H1 (cell line): ENCODE measurements at regions not wholly inside any gene's neighbourhood (a gene's known extent, or its start where the extent isn't known, plus 50 kb on each side); places are given as distances from the start of the nearest gene placed in this dataset.

ENCODE experiments used
- CTCF ChIA-PET: fragments of 300-600 bp; sonication (Branson Sonifier 250); formaldehyde crosslinking; loops from one replicate; lab custom pipeline; 2021; ENCODE audit not compliant: partially characterized antibody; lab: Charles Lee
- POLR2A ChIA-PET: fragments of 300-600 bp; sonication (Branson Sonifier 250); formaldehyde crosslinking; loops from one replicate; lab custom pipeline; 2021; ENCODE audit warnings: inconsistent platforms; ENCODE audit not compliant: partially characterized antibody; lab: Charles Lee
- DNase-seq, 2 experiments: peaks; one replicate each; pipeline versions ENCODE4 v3.0.0 to v3.0.0-alpha.2; 2010 to 2022; ENCODE audit warnings: low spot score in 2 of 2, low read depth in 1 of 2, mixed read lengths in 1 of 2
- FAIRE-seq: peaks from 2 replicates; lab custom pipeline; 2011; peaks lifted over from hg19 to GRCh38; lab: Jason Lieb, UNC
- H2AFZ ChIP-seq: 2 replicates; pipeline ENCODE4 v1.8.1; 2012; ENCODE audit warnings: low read length, inconsistent platforms
- H2AK5ac ChIP-seq: 2 replicates; pipeline ENCODE4 v1.6.1; 2013; ENCODE audit warnings: low read depth, low read length
- H2BK120ac ChIP-seq: replicated peaks from 2 replicates; pipeline ENCODE3; 2013; ENCODE audit warnings: low read depth, low read length, inconsistent platforms
- H2BK12ac ChIP-seq: 2 replicates; pipeline ENCODE4 v1.6.1; 2013; ENCODE audit warnings: low read depth, low read length
- H2BK15ac ChIP-seq: 2 replicates; pipeline ENCODE4 v1.6.1; 2013; ENCODE audit warnings: low read length
- H2BK20ac ChIP-seq: 2 replicates; pipeline ENCODE4 v1.6.1; 2013; ENCODE audit warnings: low read length
- H2BK5ac ChIP-seq: 2 replicates; pipeline ENCODE4 v1.6.1; 2013; ENCODE audit warnings: low read depth, low read length
- H3K14ac ChIP-seq: 2 replicates; pipeline ENCODE4 v1.6.1; 2013; ENCODE audit warnings: inconsistent platforms; ENCODE audit not compliant: insufficient read length
- H3K18ac ChIP-seq: 2 replicates; pipeline ENCODE4 v1.6.1; 2013; ENCODE audit warnings: low read length; ENCODE audit errors: extremely low read depth
- H3K23ac ChIP-seq: 2 replicates; pipeline ENCODE4 v1.6.1; 2013; ENCODE audit warnings: inconsistent platforms; ENCODE audit not compliant: insufficient read length
- H3K23me2 ChIP-seq: 2 replicates; pipeline ENCODE4 v1.6.1; 2013; ENCODE audit warnings: low read depth, low read length
- H3K27ac ChIP-seq: 2 replicates; pipeline ENCODE4 v1.6.1; 2011; ENCODE audit warnings: low read depth, low read length, inconsistent platforms
- H3K27me3 ChIP-seq, 4 experiments: replicated peaks in 1 of 4; 1 replicate in 1 of 4; 2 replicates in 3 of 4; pipeline versions ENCODE4 v1.6.1 to v1.8.1; 2011 to 2013; ENCODE audit warnings: low read length in 3 of 4, mild to moderate bottlenecking in 3 of 4, inconsistent platforms in 2 of 4, mixed read lengths in 2 of 4, moderate library complexity in 1 of 4; ENCODE audit not compliant: control insufficient read depth in 3 of 4, insufficient read depth in 3 of 4; ENCODE audit errors: extremely low read depth in 1 of 4
- H3K36me3 ChIP-seq, 4 experiments: 2 replicates each; pipeline versions ENCODE4 v1.6.1 to v1.8.1; 2011 to 2013; ENCODE audit warnings: mild to moderate bottlenecking in 4 of 4, low read length in 3 of 4, moderate library complexity in 2 of 4, control low read depth in 1 of 4, inconsistent platforms in 1 of 4; ENCODE audit not compliant: insufficient read depth in 4 of 4, control insufficient read depth in 2 of 4
- H3K4ac ChIP-seq: replicated peaks from 2 replicates; pipeline ENCODE3; 2013; ENCODE audit warnings: low read length, low read depth, mixed read lengths, inconsistent platforms; ENCODE audit not compliant: insufficient read length
- H3K4me1 ChIP-seq, 4 experiments: replicated peaks in 1 of 4; 1 replicate in 1 of 4; 2 replicates in 3 of 4; pipeline versions ENCODE4 v1.6.1 to v1.8.1; 2011 to 2013; ENCODE audit warnings: low read length in 3 of 4, inconsistent platforms in 2 of 4, mixed read lengths in 1 of 4; ENCODE audit not compliant: insufficient read depth in 4 of 4, control insufficient read depth in 3 of 4
- H3K4me2 ChIP-seq, 2 experiments: 2 replicates each; pipeline versions ENCODE4 v1.6.1 to v1.8.1; 2011 to 2013; ENCODE audit warnings: low read depth in 2 of 2, low read length in 2 of 2, control low read depth in 1 of 2, inconsistent platforms in 1 of 2, mild to moderate bottlenecking in 1 of 2; ENCODE audit not compliant: insufficient read depth in 1 of 2
- H3K4me3 ChIP-seq, 4 experiments: fragments of 200-600, 300-600 bp in 1 of 4; sonication (generic), shearing (Covaris generic), sonication (Bioruptor Twin) in 1 of 4; 2 replicates each; pipeline versions ENCODE4 v1.5.1 to v1.8.1; 2011 to 2016; ENCODE audit warnings: low read length in 4 of 4, low read depth in 3 of 4, control low read depth in 2 of 4, inconsistent platforms in 2 of 4, mild to moderate bottlenecking in 2 of 4, mixed read lengths in 1 of 4, moderate library complexity in 1 of 4; ENCODE audit not compliant: insufficient read depth in 2 of 4; ENCODE audit errors: extremely low read depth in 1 of 4
- H3K56ac ChIP-seq: replicated peaks from 2 replicates; pipeline ENCODE3; 2013; ENCODE audit warnings: low read depth, mild to moderate bottlenecking, mixed read lengths, low read length, inconsistent platforms; ENCODE audit not compliant: insufficient read length
- H3K79me1 ChIP-seq: 2 replicates; pipeline ENCODE4 v1.6.1; 2013; ENCODE audit warnings: low read depth, low read length, control low read depth
- H3K79me2 ChIP-seq, 2 experiments: 2 replicates each; pipeline versions ENCODE4 v1.6.1 to v1.8.1; 2012 to 2013; ENCODE audit warnings: low read length in 2 of 2, mild to moderate bottlenecking in 2 of 2, inconsistent platforms in 1 of 2; ENCODE audit not compliant: insufficient read depth in 2 of 2, control insufficient read depth in 1 of 2
- H3K9ac ChIP-seq, 4 experiments: replicated peaks in 1 of 4; 1 replicate in 1 of 4; 2 replicates in 3 of 4; pipeline versions ENCODE4 v1.6.1 to v1.8.1; 2011 to 2013; ENCODE audit warnings: low read depth in 3 of 4, low read length in 3 of 4, control low read depth in 2 of 4, mild to moderate bottlenecking in 2 of 4, moderate library complexity in 2 of 4, inconsistent platforms in 1 of 4; ENCODE audit errors: extremely low read depth in 1 of 4
- H3K9me3 ChIP-seq, 2 experiments: 2 replicates each; pipeline versions ENCODE4 v1.6.1 to v1.8.1; 2012 to 2013; ENCODE audit warnings: mild to moderate bottlenecking in 2 of 2, moderate library complexity in 2 of 2, control low read depth in 1 of 2, inconsistent platforms in 1 of 2, low read depth in 1 of 2, low read length in 1 of 2, mixed read lengths in 1 of 2; ENCODE audit not compliant: insufficient read depth in 2 of 2
- H4K20me1 ChIP-seq, 2 experiments: replicated peaks in 1 of 2; 2 replicates each; pipeline versions ENCODE3 to v1.8.1; 2011 to 2013; ENCODE audit warnings: inconsistent platforms in 2 of 2, low read length in 2 of 2, mild to moderate bottlenecking in 1 of 2; ENCODE audit not compliant: insufficient read depth in 2 of 2, control insufficient read depth in 1 of 2
- H4K5ac ChIP-seq: 2 replicates; pipeline ENCODE4 v1.6.1; 2013; ENCODE audit warnings: low read length, low read depth, mixed read lengths, inconsistent platforms; ENCODE audit not compliant: insufficient read length
- H4K8ac ChIP-seq: 2 replicates; pipeline ENCODE4 v1.8.0; 2013; ENCODE audit warnings: mild to moderate bottlenecking, moderate library complexity, low read length, inconsistent platforms; ENCODE audit not compliant: insufficient read depth; ENCODE audit errors: extremely low read depth
- H4K91ac ChIP-seq: replicated peaks from 2 replicates; pipeline ENCODE3; 2013; ENCODE audit warnings: low read length, mixed read lengths, inconsistent platforms; ENCODE audit not compliant: insufficient read length
- MAFK ChIP-seq: IDR thresholded peaks from 2 replicates; pipeline ENCODE4 v1.6.1; 2012; ENCODE audit warnings: low read depth, mild to moderate bottlenecking, improper control_type of control experiment, low read length
- RNF2 ChIP-seq: fragments of 200-900, 300-1000 bp; sonication (generic); IDR thresholded peaks from 2 replicates; pipeline ENCODE4 v1.7.1; 2016; ENCODE audit warnings: borderline replicate concordance, low read depth, mild to moderate bottlenecking, antibody characterized with exemption, low read length; ENCODE audit not compliant: poor library complexity, severe bottlenecking; ENCODE audit errors: missing control alignments

GRCh38 chr18:64488698-64489097 is 339.8 kb upstream of the LINC00305 start:
- Histone ChIP-seq H3K4me2 (no peak overlapping the region), H2BK15ac (no peak overlapping the region), H3K79me1 (no peaks in the 10 kb centered on the region), H3K4me1 (no peaks in the 10 kb centered on the region), H3K79me2 (no peaks in the 10 kb centered on the region), H4K8ac (no peak overlapping the region), H4K5ac (no peak overlapping the region), H2AK5ac (no peak overlapping the region), H3K27me3 (no peaks in the 10 kb centered on the region), H3K9ac (no peak overlapping the region), H2BK20ac (no peak overlapping the region), H2BK120ac (no peak overlapping the region), H2AFZ (no peak overlapping the region), H3K27ac (no peak overlapping the region), H3K36me3 (no peaks in the 10 kb centered on the region), H3K14ac (no peak overlapping the region), H4K20me1 (no peaks in the 10 kb centered on the region), H2BK12ac (no peak overlapping the region), H3K18ac (no peak overlapping the region), H3K9me3 (no peaks in the 10 kb centered on the region), H3K23ac (no peak overlapping the region), H3K4me3 (no peak overlapping the region), H3K23me2 (no peaks in the 10 kb centered on the region), H3K4ac (no peak overlapping the region), H3K56ac (no peak overlapping the region), H2BK5ac (no peak overlapping the region), H4K91ac (no peak overlapping the region)
- ChIA-PET CTCF (no interaction called here), POLR2A (no interaction called here)
- no peak for DNase-seq
- TF ChIP-seq RNF2 (no peak), MAFK (peak; percentile 16; the same call in 1 of the 2 replicates)
- no peak for FAIRE-seq
